GM12872 (cell line): ENCODE measurements at regions not wholly inside any gene's neighbourhood (a gene's known extent, or its start where the extent isn't known, plus 50 kb on each side); places are given as distances from the start of the nearest gene placed in this dataset.

ENCODE experiments used
- CTCF ChIP-seq: IDR thresholded peaks from 3 replicates; pipeline ENCODE4 v1.5.1; 2011; ENCODE audit warnings: low read depth, mild to moderate bottlenecking, low read length, moderate library complexity; ENCODE audit not compliant: insufficient read depth

- no peak for TF ChIP-seq CTCF
Observed at GRCh38 chr2:199216253-199216652, 241.5 kb downstream of the SATB2 start.

GRCh38 chr2:199207011-199207410, 250.7 kb downstream of the SATB2 start:
- no peak for TF ChIP-seq CTCF

GRCh38 chr2:199206536-199206935, 251.2 kb downstream of the SATB2 start:
- no peak for TF ChIP-seq CTCF

- no peak for TF ChIP-seq CTCF
Observed at GRCh38 chr2:199202964-199203363, 254.8 kb downstream of the SATB2 start.

- no peak for TF ChIP-seq CTCF
Observed at GRCh38 chr2:199201539-199201938, 256.2 kb downstream of the SATB2 start.

- TF ChIP-seq CTCF = no peak
Observed at GRCh38 chr2:199199797-199200196, 257.9 kb downstream of the SATB2 start.

GRCh38 chr2:199197448-199197847, 260.3 kb downstream of the SATB2 start:
- TF ChIP-seq CTCF = no peak

GRCh38 chr2:199196686-199197085, 261.1 kb downstream of the SATB2 start:
- TF ChIP-seq CTCF = no peak
